ENCODE measurements at regions not wholly inside any gene's neighbourhood (a gene's known extent, or its start where the extent isn't known, plus 50 kb on each side); places are given as distances from the start of the nearest gene placed in this dataset.

DNA sequence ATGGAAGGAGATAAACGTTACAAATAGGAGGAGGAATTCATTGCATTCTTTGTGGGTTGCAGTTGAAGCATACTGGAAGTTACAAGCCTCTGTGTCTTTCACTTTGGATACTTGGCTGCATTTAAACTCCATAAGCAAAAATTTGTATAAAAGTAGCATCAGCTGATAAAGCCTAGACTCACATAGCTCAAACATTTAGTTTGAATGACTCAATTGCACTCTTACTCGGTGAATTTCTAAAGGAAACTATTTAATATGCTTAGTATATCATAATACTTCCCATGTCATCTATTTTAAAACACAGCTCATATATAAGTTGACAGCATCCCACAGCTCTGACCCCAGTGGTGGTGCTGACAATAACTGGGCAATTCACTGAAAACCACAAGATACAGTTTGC lies 596.6 kb upstream of the ZNF608 start:
- no peak for ATAC-seq
- no peaks in the 10 kb centered on the region for H3K9me3 ChIP-seq
- H3K27ac ChIP-seq: no peak overlapping the region
- no peak for FAIRE-seq
- no peak overlapping the region for H3K4me2 ChIP-seq
- H3K4me1 ChIP-seq: no peaks in the 10 kb centered on the region
- no peak overlapping the region for H3K4me3 ChIP-seq
- no peak for TF ChIP-seq CBX8 (IDR thresholded peaks at IDR 0.05)
- TF ChIP-seq RCOR1 (IDR thresholded peaks at IDR 0.05; ENCODE audit: low read depth, low read length): no peak
- no peak for TF ChIP-seq SREBF2 (IDR thresholded peaks at IDR 0.05)
- TF ChIP-seq ESRRA (IDR thresholded peaks at IDR 0.05; ENCODE audit: borderline replicate concordance, low read length): no peak
- TF ChIP-seq RAD21 (conservative IDR thresholded peaks at IDR 0.05 in 1 of 2, IDR thresholded peaks at IDR 0.05 in 1 of 2): no peak
- TF ChIP-seq, protein P1, sequence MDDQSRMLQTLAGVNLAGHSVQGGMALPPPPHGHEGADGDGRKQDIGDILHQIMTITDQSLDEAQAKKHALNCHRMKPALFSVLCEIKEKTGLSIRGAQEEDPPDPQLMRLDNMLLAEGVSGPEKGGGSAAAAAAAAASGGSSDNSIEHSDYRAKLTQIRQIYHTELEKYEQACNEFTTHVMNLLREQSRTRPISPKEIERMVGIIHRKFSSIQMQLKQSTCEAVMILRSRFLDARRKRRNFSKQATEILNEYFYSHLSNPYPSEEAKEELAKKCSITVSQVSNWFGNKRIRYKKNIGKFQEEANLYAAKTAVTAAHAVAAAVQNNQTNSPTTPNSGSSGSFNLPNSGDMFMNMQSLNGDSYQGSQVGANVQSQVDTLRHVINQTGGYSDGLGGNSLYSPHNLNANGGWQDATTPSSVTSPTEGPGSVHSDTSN (IDR thresholded peaks at IDR 0.05): no peak
- TF ChIP-seq KDM1A (IDR thresholded peaks at IDR 0.05; ENCODE audit: low read depth): no peak
- no peak for TF ChIP-seq TP53 (CRISPR knock-in tag; IDR thresholded peaks at IDR 0.05)
- TF ChIP-seq, protein P2, sequence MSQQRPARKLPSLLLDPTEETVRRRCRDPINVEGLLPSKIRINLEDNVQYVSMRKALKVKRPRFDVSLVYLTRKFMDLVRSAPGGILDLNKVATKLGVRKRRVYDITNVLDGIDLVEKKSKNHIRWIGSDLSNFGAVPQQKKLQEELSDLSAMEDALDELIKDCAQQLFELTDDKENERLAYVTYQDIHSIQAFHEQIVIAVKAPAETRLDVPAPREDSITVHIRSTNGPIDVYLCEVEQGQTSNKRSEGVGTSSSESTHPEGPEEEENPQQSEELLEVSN (IDR thresholded peaks at IDR 0.05; ENCODE audit: borderline replicate concordance, low read depth): no peak
- no peak for TF ChIP-seq NPAS2 (CRISPR knock-in tag; IDR thresholded peaks at IDR 0.05; ENCODE audit: borderline replicate concordance)
- TF ChIP-seq BHLHE40 (IDR thresholded peaks at IDR 0.05; ENCODE audit: low read depth, low read length): no peak
- TF ChIP-seq MYC (IDR thresholded peaks at IDR 0.05; ENCODE audit: borderline replicate concordance, low read length): no peak
- TF ChIP-seq HMGXB4 (CRISPR knock-in tag; IDR thresholded peaks at IDR 0.05; ENCODE audit: borderline replicate concordance): no peak
- ChIA-PET CTCF (interaction anchor here (1.8 kb wide), 1 partner anchor 17 kb away, joined by 4 read pairs; no protein-coding TSS in a partner anchor), POLR2A (no interaction called here)
- no peak for DNase-seq (ENCODE audit: low read depth in 1 of 2, low spot score in 1 of 2)
- 6% methylated on average over 2 of the region's 2 CpGs for WGBS (ENCODE audit: missing lambda C conversion rate)

DNA sequence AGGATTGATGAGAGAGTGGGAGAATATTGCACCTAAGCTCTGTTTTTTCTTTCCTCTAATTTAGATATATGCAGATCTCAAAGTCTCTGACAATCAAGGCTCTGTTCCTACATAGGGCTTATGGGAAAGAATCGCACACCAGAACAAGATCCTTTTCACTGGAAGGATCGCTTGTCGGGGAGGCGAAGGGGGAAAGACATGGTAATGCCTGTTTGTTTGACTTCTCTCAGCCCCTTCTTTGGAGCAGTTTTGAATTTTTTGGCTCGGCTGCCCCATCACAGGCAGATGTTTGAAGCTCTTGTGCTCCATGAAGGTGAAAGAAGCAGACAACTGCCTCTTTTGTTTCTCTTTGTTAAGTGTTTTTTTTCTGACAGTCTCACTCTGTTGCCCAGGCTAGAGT lies 599.9 kb upstream of the ZNF608 start:
- H3K4me3 ChIP-seq: no peak overlapping the region
- DNase-seq (ENCODE audit: low read depth in 1 of 2, low spot score in 1 of 2) (no peak), ATAC-seq (no peak), FAIRE-seq (no peak)
- TF ChIP-seq, protein P2 (IDR thresholded peaks at IDR 0.05; ENCODE audit: borderline replicate concordance, low read depth): no peak
- TF ChIP-seq EHF (CRISPR knock-in tag; IDR thresholded peaks at IDR 0.05) (no peak), TFCP2L1 (CRISPR knock-in tag; IDR thresholded peaks at IDR 0.05) (no peak), ZC3H11A (IDR thresholded peaks at IDR 0.05) (no peak), JUN (IDR thresholded peaks at IDR 0.05) (no peak), MYC (IDR thresholded peaks at IDR 0.05; ENCODE audit: borderline replicate concordance, low read length) (no peak), NFE2L2 (conservative IDR thresholded peaks at IDR 0.05; ENCODE audit: low read length) (no peak), NPAS2 (CRISPR knock-in tag; IDR thresholded peaks at IDR 0.05; ENCODE audit: borderline replicate concordance) (no peak), KDM1A (IDR thresholded peaks at IDR 0.05; ENCODE audit: low read depth) (no peak), HMGXB4 (CRISPR knock-in tag; IDR thresholded peaks at IDR 0.05; ENCODE audit: borderline replicate concordance) (no peak), HDAC2 (IDR thresholded peaks at IDR 0.05) (no peak)
- TF ChIP-seq, protein P3, sequence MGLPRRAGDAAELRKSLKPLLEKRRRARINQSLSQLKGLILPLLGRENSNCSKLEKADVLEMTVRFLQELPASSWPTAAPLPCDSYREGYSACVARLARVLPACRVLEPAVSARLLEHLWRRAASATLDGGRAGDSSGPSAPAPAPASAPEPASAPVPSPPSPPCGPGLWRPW (IDR thresholded peaks at IDR 0.05): no peak
- TF ChIP-seq, protein P4, sequence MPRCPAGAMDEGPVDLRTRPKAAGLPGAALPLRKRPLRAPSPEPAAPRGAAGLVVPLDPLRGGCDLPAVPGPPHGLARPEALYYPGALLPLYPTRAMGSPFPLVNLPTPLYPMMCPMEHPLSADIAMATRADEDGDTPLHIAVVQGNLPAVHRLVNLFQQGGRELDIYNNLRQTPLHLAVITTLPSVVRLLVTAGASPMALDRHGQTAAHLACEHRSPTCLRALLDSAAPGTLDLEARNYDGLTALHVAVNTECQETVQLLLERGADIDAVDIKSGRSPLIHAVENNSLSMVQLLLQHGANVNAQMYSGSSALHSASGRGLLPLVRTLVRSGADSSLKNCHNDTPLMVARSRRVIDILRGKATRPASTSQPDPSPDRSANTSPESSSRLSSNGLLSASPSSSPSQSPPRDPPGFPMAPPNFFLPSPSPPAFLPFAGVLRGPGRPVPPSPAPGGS (IDR thresholded peaks at IDR 0.05): no peak
- 85% methylated on average over 5 of the region's 5 CpGs for WGBS (ENCODE audit: missing lambda C conversion rate)
- H3K27ac ChIP-seq: no peak overlapping the region
- H3K4me1 ChIP-seq: no peaks in the 10 kb centered on the region
- H3K4me2 ChIP-seq: no peak overlapping the region
- POLR2A ChIA-PET: no interaction called here
- no peaks in the 10 kb centered on the region for H3K9me3 ChIP-seq
- CTCF ChIA-PET: no interaction called here
